Ascending aorta (tissue), 2 donors: ENCODE measurements at regions not wholly inside any gene's neighbourhood (a gene's known extent, or its start where the extent isn't known, plus 50 kb on each side); places are given as distances from the start of the nearest gene placed in this dataset.

Source experiments
- DNase-seq, 2 donors: peaks; one replicate each; pipeline ENCODE4 v3.0.0-alpha.2; 2019; ENCODE audit warnings: low spot score in 2 of 2
- H3K27ac ChIP-seq, 2 donors: fragments of 200-600 bp; sonication (generic); one replicate each; pipeline ENCODE4 v1.5.1; 2016 to 2017; ENCODE audit warnings: mild to moderate bottlenecking in 1 of 2
- H3K27me3 ChIP-seq: fragments of 200-600 bp; sonication (generic); one replicate; pipeline ENCODE4 v1.5.1; 2017
- H3K36me3 ChIP-seq, 2 donors: fragments of 200-600 bp; sonication (generic); one replicate each; pipeline ENCODE4 v1.5.1; 2016
- H3K4me1 ChIP-seq, 2 donors: fragments of 200-600 bp; sonication (generic); one replicate each; pipeline ENCODE4 v1.5.1; 2016 to 2017; ENCODE audit warnings: mild to moderate bottlenecking in 1 of 2
- H3K4me3 ChIP-seq, 2 donors: fragments of 200-600 bp; sonication (generic); one replicate each; pipeline ENCODE4 v1.5.1; 2016 to 2017; ENCODE audit warnings: mild to moderate bottlenecking in 1 of 2
- H3K9me3 ChIP-seq, 2 donors: fragments of 200-600 bp; sonication (generic); one replicate each; pipeline ENCODE4 v1.5.1; 2016
- intact Hi-C: fragments of 100-400 bp; cut with DNase I; formaldehyde crosslinking; loops from one replicate; pipeline ENCODE4 v1.15.1; 2023
- TF ChIP-seq, protein P1 (sequence below), 3 experiments: fragments of 200-600 bp in 2 of 3; fragments of 450-650 bp in 1 of 3; sonication (generic) in 2 of 3; IDR thresholded peaks; one replicate each; pipeline ENCODE4 v1.5.1; 2016 to 2019; ENCODE audit warnings: antibody characterized with exemption in 3 of 3, mild to moderate bottlenecking in 1 of 3, moderate library complexity in 1 of 3

DNA sequence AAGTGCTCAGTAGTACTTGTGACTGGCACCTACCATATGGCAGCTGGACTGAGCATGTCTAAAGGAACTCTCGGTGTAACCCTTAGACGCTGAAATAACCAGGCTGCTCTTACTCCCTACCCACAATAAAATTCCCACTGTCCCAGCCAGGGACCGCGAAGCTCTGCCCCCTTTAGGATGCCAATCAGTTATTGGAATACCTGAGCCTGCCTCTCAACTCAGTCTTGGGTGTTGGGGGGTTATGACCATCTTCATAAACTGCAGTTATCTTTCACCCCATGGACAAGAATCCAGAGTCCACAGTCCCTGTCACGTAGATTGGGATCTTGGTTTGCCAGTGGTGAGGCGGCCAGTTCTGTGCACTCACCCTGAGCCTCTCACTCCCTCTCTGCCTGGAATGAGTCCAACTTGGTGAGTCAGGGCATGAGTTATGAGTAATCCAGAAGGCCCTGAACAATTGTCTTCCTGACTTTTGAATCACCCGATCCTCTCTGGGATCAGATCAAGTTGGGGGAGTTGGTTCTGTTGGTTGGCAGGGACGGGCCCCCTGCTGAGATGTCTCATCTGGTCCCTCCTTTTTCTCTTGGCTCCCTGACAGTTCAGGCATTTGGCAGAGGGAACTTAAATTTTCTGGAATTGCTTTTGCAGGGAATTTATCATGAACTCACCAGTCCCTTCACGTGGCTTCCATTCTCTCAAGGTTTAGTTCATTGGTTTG, 120.1 kb upstream of the UBE2E1 start:
- H3K9me3 ChIP-seq = peaks cover 0 to 4% of the 10 kb centered on the region in 2 donors
- H3K4me1 ChIP-seq = peaks cover 0 to 8% of the 10 kb centered on the region in 2 donors
- no peaks in the 10 kb centered on the region for H3K27me3 ChIP-seq
- H3K27ac ChIP-seq = peak overlapping the region in 1 of 2 donors; percentile 20
- intact Hi-C loops = loop anchor here (5.0 kb wide), 1 partner anchor 73 kb away; no protein-coding TSS in a partner anchor
- H3K36me3 ChIP-seq = no peaks in the 10 kb centered on the region
- H3K4me3 ChIP-seq = no peak overlapping the region
- TF ChIP-seq, protein P1, sequence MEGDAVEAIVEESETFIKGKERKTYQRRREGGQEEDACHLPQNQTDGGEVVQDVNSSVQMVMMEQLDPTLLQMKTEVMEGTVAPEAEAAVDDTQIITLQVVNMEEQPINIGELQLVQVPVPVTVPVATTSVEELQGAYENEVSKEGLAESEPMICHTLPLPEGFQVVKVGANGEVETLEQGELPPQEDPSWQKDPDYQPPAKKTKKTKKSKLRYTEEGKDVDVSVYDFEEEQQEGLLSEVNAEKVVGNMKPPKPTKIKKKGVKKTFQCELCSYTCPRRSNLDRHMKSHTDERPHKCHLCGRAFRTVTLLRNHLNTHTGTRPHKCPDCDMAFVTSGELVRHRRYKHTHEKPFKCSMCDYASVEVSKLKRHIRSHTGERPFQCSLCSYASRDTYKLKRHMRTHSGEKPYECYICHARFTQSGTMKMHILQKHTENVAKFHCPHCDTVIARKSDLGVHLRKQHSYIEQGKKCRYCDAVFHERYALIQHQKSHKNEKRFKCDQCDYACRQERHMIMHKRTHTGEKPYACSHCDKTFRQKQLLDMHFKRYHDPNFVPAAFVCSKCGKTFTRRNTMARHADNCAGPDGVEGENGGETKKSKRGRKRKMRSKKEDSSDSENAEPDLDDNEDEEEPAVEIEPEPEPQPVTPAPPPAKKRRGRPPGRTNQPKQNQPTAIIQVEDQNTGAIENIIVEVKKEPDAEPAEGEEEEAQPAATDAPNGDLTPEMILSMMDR (IDR thresholded peaks at IDR 0.05) = no peak
- peak; percentile 55 to 94 for DNase-seq

DNA sequence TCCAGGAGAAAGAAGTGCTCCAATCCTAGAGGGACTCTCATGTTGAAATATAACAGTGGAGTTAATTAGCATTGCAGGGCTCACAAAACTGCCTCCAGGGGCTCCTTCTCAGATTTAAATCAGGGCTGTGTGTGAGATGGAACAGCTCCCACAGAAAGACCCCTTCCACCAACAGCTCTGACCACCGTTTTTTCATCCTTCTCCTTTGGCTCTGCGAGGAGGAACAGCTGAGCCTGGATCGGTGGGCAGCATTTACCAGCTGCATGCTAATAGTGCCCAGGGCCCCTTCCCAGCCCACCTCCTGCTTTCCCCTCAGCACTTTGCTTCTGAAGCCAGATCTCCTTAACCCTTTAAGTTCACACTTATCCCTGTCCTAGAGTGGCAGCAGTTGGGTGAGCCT, 119.2 kb upstream of the UBE2E1 start:
- intact Hi-C loops = loop anchor here (5.0 kb wide), 1 partner anchor 74 kb away; no protein-coding TSS in a partner anchor
- H3K27ac ChIP-seq = no peak overlapping the region
- TF ChIP-seq, protein P1 (IDR thresholded peaks at IDR 0.05) = no peak

DNA sequence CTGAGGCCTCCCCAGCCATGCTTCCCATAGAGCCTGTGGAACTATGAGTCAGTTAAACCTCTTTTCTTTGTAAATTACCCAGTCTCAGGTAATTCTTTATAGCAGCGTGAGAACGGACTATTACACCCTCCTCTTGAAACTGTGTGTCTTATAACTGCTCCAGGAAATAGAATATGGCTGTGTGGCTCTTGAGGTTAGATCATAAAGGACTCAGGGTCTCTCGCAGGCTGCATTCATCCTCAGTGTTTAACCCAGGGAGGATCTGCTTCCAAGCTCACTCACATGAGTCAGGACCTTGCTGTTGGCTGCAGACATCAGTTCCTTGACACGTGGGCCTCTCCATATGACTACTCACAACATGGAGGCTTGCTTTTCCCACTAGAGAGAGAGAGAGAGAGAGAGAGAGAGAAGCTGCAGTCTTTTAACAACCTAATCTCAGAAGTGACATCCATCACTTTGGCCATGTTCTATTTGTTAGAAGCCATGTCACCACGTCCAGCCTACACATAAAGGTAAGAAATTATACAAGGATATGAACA, 114.3 kb upstream of the UBE2E1 start:
- Histone ChIP-seq H3K4me3 (no peak overlapping the region), H3K36me3 (no peaks in the 10 kb centered on the region), H3K27me3 (no peaks in the 10 kb centered on the region), H3K27ac (no peak overlapping the region), H3K4me1 (peaks cover 0 to 4% of the 10 kb centered on the region in 2 donors), H3K9me3 (peaks cover 0 to 4% of the 10 kb centered on the region in 2 donors)
- TF ChIP-seq, protein P1 (IDR thresholded peaks at IDR 0.05) = no peak
- no peak for DNase-seq
- intact Hi-C loops = no loop called here

More for the DNA sequence above, 119.2 kb upstream of the UBE2E1 start:
- Histone ChIP-seq H3K36me3 (no peaks in the 10 kb centered on the region), H3K4me1 (peaks cover 0 to 8% of the 10 kb centered on the region in 2 donors), H3K9me3 (peaks cover 0 to 4% of the 10 kb centered on the region in 2 donors), H3K4me3 (no peak overlapping the region), H3K27me3 (no peaks in the 10 kb centered on the region)
- DNase-seq = no peak

DNA sequence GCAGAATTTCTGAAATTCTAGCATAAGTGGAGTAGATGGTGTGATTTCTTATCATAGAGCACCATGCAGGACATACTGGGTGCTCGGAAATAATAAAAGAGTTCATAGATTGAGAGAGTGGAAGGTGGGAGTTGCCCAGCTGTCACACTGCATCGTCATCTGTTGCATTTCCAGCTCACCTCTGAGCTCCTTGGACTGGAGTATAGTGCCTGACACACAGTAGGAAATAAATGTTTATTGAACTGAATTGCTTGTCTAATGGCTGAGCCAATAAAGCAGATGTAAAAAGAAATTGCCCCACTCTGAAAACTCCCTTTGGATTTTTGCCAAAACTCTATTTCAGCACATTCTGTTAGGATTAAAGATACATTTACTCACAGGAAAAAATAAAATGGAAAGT, 108.9 kb upstream of the UBE2E1 start:
- intact Hi-C loops = no loop called here
- H3K4me3 ChIP-seq = no peak overlapping the region
- no peaks in the 10 kb centered on the region for H3K36me3 ChIP-seq
- no peaks in the 10 kb centered on the region for H3K9me3 ChIP-seq
- H3K27ac ChIP-seq = no peak overlapping the region
- H3K4me1 ChIP-seq = no peaks in the 10 kb centered on the region
- H3K27me3 ChIP-seq = no peaks in the 10 kb centered on the region
- no peak for DNase-seq
- TF ChIP-seq, protein P1 (IDR thresholded peaks at IDR 0.05) = no peak

DNA sequence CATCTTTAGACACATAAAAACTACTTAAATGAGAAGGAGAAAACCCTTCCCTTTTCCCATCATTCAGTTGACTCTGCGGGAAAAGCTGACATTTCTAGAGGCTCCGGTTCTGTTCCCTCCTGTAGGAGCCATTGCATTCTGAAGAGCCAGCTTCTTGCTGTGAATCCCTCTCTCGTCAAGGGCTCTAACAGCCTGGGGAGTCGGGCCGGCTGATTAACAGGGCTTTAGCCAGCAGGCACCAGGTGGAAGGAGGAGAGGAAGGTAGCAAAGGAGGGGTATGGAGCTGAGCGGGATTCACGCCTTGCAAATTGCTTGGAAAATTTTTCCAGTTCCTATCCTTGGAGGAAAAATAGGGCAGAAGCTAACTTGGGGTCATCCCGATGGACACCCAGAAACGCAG, 108.3 kb upstream of the UBE2E1 start:
- Histone ChIP-seq H3K27ac (no peak overlapping the region), H3K36me3 (no peaks in the 10 kb centered on the region), H3K9me3 (no peaks in the 10 kb centered on the region), H3K27me3 (no peaks in the 10 kb centered on the region), H3K4me3 (no peak overlapping the region), H3K4me1 (no peaks in the 10 kb centered on the region)
- intact Hi-C loops = no loop called here
- TF ChIP-seq, protein P1 (IDR thresholded peaks at IDR 0.05) = no peak
- DNase-seq = no peak
